NCI-H82 treated with DMSO at 0.1 percent for 48 hours (cell line): ENCODE measurements at regions not wholly inside any gene's neighbourhood (a gene's known extent, or its start where the extent isn't known, plus 50 kb on each side); places are given as distances from the start of the nearest gene placed in this dataset.

Source experiments
- DNase-seq: peaks from one replicate; lab custom pipeline; 2025; ENCODE audit not compliant: unreplicated experiment; lab: John Stamatoyannopoulos, UW

- DNase-seq = no peak
Observed at GRCh38 chr1:235011599-235012435, 116.8 kb downstream of the TOMM20 start.

GRCh38 chr1:235011064-235011598 lies 117.5 kb downstream of the TOMM20 start:
- no peak for DNase-seq

GRCh38 chr1:235009561-235010306 lies 118.9 kb downstream of the TOMM20 start:
- DNase-seq = no peak

DNA sequence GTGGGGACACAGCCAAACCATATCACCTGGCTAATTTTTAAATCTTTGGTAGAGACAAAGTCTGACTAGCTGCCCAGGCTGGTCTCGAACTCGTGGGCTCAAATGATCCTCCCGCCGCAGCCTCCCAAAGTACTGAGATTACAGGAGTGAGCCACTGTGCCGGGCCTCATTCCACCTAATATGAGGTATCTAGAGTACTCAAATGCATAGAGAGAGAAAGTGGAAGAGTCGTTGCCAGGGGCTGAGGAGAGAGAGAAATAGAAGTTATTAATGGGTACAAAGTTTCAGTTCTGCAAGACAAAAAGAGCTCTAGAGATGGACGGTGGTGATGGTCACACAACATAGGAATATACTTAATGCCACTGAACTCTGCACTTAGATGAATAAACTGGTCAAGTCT lies 119.6 kb downstream of the TOMM20 start:
- DNase-seq = no peak

GRCh38 chr1:235008239-235008638 lies 120.4 kb downstream of the TOMM20 start:
- DNase-seq = no peak

DNA sequence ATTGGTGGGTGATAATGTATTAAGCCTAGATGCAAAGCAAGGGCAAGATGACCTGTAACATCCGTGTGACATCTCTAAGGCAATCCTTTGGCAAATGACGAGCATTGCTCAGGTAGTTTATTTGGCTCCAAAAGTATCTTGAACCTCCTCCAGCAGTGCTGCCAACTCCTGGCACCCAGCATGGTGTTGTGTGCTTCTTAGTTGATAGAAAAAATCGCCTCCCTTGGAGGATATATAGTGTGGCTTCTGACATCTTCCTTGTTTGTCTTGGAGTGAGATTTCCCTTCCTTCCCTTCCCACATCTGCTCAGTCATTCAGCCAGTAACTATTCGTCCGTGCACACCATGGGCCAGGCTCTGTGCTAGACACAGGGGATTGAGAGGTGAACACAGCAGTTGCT lies 121.8 kb downstream of the TOMM20 start:
- no peak for DNase-seq

- DNase-seq = no peak
Observed at GRCh38 chr1:235006132-235006721, 122.4 kb downstream of the TOMM20 start.

DNA sequence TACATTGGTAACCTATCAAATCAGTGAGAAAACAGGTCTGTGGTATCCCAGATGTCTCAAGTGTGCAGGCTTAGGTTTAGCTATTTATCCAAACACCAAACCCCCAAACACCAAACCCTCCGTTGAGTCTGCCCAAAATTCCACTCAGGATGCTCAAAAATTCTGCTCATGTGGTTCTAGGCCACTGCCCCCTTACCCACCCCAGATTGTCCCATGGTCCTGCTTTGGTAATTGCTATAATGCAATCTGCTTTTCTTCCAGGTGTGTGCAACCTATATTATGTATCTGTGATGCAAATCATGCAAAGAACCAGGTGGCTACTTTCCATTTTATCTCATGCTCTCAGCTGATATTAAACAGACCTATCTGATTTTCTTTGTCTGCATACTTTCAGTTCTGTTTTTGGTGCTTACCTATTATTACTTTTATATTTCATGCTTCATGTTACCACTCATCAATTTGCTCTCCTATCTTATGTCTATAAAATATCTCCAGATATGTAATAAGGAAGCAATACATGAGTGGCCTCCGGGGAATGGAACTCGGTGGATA lies 123.7 kb downstream of the TOMM20 start:
- no peak for DNase-seq

DNA sequence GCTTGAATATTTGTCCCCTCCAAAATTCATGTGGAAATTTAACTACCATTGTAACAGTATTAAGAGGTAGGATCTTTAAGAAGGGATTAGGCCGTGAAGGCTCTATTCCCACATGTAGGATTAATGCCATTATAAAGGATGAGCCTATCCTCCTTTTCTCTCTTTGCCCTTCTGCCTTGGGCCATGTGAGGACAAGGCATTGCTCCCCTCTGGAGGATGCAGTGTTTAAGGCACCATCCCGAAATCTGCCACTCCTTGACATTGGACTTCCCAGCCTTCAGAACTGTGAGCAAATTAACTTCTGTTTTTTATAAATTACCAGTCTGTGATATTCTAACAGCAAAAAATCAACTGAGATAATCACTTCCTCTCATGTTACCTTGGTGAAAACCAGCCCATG lies 124.4 kb downstream of the TOMM20 start:
- peak; percentile 95 for DNase-seq

GRCh38 chr1:235002706-235003300 lies 125.8 kb downstream of the TOMM20 start:
- DNase-seq = no peak

- DNase-seq = no peak
Observed at GRCh38 chr1:234999513-234999940, 129.1 kb downstream of the TOMM20 start.

DNA sequence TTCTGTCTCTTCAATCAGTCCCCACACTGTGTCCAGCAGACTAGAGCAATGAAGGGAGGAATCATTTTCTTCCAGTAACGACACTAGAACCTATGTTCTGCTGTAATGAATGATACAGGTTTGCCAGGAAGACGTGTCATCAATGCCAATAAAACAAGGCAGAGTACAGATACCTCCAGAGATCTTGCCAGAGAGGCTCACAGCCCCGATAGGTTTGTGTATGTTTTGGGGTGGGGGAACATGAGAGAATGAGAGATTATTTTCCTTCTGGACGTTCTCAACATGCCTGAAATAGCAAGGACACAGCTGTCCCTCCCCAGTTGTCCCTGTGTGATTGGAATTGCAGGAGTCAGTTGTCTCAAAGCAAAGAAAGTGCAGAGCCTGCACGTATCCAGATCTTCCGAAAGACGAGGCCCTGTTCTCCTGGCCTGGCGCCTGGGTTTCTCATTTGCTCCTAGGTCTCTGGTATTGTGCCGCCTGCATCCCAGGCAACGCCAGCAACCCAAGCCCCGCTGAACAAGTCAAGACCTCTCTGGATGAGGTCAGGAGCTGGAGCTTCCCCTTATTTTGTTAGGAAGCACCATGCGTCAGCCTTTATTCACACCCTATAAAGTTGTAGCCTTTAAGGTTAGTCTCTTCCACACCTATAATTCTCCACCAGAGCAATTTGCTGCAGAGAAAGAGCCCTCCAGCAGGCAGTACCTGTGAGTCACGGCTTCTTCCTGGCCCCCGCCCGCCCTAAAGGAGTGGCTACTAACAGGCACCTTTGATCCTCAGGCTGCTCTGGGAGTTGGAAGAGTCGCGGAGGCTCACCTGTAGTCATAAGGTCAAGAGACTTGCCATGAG lies 130.5 kb downstream of the TOMM20 start:
- no peak for DNase-seq

DNA sequence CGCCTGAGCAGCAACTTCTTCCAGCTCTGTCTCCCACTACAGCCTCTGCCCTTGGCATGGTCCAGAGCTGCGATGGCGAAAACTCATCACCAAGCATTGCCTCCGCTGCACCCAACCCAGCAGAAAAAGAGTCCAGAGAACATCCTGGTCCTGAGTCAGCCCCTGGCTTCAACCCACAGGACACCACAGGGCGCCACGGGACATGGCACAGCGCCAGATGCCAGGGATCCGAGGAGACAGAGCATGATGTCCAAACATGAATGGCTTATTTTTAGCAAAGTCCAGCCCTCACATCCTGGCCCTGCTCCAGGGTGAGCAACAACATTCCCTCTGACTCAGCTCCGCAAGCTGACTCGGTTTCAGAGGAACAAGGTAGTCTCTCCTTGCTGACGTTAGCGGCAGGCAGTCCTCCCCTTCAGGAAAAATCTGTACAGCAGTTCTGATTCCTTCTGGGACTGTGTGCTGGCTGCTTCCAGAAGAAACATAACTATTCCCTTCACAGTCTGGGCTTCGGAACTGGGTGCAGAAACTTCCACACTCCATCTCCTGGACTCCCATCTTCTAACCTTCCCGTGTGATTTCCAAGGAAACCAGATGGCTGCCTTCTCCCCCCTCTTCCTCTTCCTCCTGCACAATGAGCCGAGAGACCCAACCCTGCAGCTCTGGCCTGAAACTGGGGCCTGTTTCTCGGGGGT lies 131.3 kb downstream of the TOMM20 start:
- no peak for DNase-seq

- DNase-seq = no peak
Observed at GRCh38 chr1:234996245-234996757, 132.3 kb downstream of the TOMM20 start.

DNA sequence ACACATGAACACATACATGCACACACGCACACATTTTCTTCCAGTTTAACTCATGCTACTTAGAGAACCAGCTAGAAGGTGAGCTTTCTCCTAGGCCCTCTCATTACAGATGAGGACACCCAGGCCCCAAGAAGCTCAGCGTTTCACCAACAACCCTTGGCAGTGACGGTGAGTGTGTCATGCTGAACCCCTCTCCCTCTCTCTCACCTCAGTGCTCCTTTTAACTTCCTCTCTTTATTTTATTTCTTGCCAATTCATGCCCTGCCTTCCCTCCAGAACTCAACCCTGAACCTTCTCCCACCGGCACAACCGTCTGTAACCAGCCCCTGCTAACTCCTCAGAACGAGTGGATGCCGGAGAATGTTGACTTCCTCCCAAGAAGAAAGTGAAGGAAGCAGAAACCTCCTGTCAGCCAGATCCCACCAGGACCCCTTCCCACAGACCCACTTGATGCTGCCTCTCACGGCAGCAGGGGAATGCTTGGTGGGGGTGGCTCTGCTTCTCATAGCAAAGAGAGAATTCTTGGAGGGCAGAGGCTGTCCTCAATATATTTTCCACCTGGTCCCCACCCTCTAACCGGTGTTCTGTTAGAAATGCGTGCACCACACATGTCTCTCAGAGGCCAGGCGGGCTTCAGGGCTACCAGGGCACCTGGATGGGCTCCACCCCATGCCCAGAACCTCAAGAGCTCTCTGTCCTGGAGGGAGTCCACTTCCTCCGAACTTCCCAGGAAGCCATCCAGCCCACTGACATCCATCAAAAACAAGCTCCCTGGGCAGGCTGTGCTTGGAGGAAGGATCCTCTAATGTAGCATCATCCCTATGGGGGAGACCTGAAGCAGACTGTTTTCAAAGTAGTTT lies 134.0 kb downstream of the TOMM20 start:
- DNase-seq = no peak

DNA sequence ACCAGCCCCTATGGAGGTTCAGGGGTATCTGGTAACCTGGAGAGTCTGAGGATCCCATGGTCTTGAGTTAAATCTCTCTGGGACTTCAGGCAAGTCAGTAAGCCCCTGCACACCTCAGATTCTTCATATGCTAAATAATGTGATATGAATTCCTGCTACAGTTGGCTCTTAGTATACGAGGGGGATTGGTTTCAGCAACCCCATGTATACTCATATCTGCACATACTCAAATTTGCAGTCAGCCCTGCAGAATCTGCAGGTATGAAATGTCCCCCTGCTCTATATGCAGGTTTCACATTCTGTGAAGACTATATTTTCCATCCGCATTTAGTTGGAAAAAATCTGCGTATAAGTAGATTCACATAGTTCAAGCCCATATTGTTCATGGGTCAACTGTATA lies 136.6 kb downstream of the TOMM20 start:
- no peak for DNase-seq

DNA sequence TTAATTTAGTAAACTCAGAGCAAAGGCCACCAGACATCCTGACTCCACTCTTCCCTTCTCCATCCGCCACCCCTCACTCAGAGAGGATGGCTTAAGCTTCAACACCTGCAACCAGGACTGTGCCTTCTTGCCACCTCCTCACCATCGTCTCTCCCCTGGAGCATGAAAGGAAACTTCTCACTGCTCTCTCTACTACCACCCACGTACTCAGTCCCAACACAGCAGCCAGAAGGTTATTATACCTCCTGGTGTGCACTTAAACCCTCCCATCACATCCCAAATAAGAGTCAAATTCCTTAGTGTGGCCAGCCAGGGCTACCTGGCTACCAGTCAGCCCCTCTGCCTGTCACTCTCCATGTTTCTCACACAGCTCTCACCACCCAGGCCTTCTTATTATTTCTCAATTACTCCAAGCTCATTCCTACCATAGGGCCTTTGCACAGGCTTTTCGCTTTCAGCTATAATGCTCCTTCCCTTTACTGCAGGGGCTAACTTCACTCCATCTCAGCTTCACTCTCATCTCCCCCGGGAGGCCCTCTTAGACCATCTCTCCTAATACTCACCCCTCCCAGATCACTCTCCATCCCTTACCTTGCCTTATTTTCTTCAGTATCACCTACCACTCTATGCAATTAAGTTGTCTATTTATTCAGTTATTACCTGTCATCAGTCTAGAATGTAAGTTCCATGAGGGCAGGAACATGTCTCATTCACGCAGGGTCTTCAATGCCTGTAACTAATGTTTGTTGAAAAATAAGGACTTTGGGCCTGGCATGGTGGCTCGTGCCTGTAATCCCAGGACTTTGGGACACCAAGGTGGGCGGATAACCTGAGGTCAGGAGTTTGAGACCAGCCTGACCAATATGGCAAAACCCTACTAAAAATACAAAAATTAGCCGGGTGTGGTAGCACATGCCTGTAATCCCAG lies 137.5 kb downstream of the TOMM20 start:
- DNase-seq = no peak
